GM19023 (cell line): ENCODE measurements at regions not wholly inside any gene's neighbourhood (a gene's known extent, or its start where the extent isn't known, plus 50 kb on each side); places are given as distances from the start of the nearest gene placed in this dataset.
"Not testable (repeated sequence)": the region's sequence is repeated elsewhere in the genome, so short reads cannot be mapped to it uniquely, and the experiment has no call there.

Experiments
- ATAC-seq: cut with Tn5 transposase; IDR thresholded peaks from one replicate; pipeline ENCODE4 v1.9.1; 2021; ENCODE audit warnings: mild to moderate bottlenecking, moderate library complexity; ENCODE audit not compliant: unreplicated experiment

GRCh38 chr1:187689129-187689528 lies 860.4 kb downstream of the PLA2G4A start:
- ATAC-seq: no peak

- ATAC-seq: no peak
Measured at GRCh38 chr1:187691439-187691838, 862.7 kb downstream of the PLA2G4A start.

GRCh38 chr1:187692799-187693198 lies 864.0 kb downstream of the PLA2G4A start:
- no peak for ATAC-seq

DNA sequence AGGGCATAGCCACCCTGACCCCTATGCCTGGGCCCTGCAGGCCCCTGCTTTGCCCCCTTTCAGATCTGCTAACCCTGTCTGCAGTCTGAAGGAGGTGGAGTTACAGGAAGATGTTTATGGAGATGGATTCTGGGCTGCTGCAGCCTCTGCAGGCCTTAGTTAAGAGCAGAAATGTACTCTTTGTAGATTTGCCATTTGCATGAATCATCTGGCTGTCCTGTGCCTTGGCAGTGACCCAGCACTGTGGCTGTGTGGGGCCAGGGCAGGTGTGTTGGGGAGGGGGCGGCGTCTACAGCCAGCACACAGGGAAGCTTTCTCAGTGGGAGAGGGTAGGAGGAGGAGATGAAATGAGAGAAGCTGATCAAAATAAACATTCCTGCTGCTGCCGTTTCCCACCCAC lies 867.3 kb downstream of the PLA2G4A start:
- no peak for ATAC-seq

DNA sequence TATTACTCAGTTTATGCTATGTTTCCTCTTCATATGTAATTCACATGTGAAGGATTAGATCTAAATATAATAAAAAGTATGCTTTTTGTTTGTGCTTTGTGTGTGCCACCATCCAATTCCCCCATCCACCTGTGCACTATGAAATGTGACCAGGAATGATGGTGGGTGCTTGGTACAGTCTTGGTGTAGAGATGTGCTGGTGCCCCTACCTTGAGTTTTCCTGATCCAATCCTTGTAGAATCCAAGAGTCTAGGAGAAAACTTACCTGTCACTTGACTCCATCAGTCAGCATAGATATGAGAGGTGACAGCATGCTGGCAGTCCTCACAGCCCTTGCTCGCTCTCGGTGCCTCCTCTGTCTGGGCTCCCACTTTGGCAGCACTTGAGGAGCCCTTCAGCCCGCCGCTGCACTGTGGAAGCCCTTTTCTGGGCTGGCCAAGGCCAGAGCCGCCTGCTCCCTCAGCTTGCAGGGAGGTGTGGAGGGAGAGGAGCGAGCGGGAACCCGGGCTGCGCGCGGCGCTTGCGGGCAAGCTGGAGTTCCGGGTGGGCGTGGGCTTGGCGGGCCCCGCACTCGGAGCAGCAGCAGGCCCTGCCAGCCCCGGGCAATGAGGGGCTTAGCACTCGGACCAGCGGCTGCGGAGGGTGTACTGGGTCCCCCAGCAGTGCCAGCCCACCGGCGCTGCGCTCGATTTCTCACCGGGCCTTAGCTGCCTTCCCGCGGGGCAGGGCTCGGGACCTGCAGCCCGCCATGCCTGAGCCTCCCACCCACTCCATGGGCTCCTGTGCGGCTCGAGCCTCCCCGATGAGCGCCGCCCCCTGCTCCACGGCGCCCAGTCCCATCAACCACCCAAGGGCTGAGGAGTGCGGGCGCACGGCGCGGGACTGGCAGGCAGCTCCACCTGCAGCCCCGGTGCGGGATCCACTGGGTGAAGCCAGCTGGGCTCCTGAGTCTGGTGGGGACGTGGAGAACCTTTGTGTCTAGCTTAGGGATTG lies 874.7 kb downstream of the PLA2G4A start:
- not testable (repeated sequence) for ATAC-seq

DNA sequence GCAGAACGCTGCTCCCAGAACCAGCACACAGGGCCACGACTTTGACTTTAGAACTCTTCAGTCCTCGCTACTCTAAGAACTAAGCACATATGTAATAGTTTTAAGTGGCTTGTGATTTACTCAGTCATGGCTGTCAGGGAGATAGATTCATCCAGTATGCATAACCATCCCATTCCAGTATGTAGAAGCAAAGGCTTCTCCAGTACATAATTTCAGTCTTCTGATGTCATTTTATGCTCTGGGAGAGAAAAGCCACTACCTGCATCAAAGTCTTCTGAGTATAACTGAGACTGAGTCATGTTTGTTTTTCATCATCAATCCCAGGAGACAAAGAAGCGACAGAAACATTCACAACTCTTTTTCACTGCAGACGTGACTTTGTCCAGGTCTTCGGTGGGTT lies 885.7 kb downstream of the PLA2G4A start:
- ATAC-seq: no peak

GRCh38 chr1:187715483-187715882 lies 886.7 kb downstream of the PLA2G4A start:
- no peak for ATAC-seq

GRCh38 chr1:187716160-187716559 lies 887.4 kb downstream of the PLA2G4A start:
- ATAC-seq: no peak

GRCh38 chr1:187718527-187718926 lies 889.8 kb downstream of the PLA2G4A start:
- no peak for ATAC-seq

GRCh38 chr1:187721216-187721615 lies 892.5 kb downstream of the PLA2G4A start:
- ATAC-seq: no peak

- no peak for ATAC-seq
Measured at GRCh38 chr1:187725216-187725615, 896.5 kb downstream of the PLA2G4A start.

GRCh38 chr1:187733232-187733631 lies 904.5 kb downstream of the PLA2G4A start:
- no peak for ATAC-seq

- no peak for ATAC-seq
Measured at GRCh38 chr1:187734427-187734826, 905.7 kb downstream of the PLA2G4A start.

DNA sequence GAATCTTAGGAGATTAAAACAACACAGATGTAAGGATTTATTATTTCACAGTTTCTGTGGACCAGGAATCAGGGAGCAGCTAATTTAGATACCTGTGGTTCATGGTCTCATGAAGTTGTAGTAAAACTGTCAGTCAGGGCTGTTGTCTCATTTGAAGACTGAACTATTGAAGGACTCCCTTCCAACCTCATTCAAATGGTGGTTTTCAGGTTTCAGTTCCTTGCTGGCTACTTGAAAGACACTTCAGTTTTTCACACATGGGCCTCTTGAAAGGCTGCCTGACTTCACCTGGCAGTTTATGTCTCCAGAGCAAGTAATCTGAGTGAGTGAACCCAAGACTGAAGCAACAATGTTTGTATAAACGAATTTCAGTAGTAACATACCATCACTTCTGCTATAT lies 915.9 kb downstream of the PLA2G4A start:
- peak; percentile 85 for ATAC-seq

GRCh38 chr1:187755536-187755935 lies 926.8 kb downstream of the PLA2G4A start:
- ATAC-seq: no peak

GRCh38 chr1:187756684-187757083 lies 927.9 kb downstream of the PLA2G4A start:
- not testable (repeated sequence) for ATAC-seq

- ATAC-seq: no peak
Measured at GRCh38 chr1:187759825-187760333, 931.1 kb downstream of the PLA2G4A start.

- no peak for ATAC-seq
Measured at GRCh38 chr1:187762118-187762517, 933.4 kb downstream of the PLA2G4A start.

DNA sequence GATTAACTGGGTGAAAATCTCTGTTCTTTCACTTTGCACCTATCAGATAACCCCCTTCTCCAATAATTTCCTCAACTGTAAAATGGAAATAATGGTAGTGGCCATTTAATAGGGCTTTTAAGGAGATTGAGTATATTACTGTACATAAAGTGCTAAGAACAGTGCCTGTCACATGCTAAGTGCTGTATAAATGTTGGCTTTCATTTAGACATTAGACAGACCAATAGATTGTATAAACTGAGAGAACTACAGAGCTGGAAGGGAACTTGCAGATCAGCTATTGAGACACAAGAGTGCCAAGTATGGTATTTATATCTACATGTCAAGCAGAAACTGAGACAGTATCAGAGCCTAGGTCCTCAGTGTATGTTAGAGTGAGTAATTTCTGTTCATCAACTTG lies 934.7 kb downstream of the PLA2G4A start:
- ATAC-seq: no peak

DNA sequence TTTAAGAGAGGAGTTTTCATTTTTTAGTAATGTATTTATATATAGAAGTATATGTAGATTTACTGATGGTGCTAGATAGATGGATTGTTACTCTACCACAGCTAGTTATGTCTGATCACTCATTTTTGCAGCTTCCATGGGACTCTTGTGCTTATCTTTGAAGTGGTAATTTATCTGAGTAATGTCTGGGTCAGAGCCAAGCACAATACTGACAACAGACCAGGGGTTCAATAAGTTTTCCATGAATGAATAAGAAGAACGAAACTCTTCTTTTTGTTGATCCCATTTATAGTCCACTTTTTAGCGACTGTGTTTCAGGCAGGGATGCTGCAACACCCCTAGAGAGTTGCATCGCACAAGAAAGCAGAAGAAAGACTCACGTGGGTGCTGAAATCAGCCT lies 935.2 kb downstream of the PLA2G4A start:
- no peak for ATAC-seq

DNA sequence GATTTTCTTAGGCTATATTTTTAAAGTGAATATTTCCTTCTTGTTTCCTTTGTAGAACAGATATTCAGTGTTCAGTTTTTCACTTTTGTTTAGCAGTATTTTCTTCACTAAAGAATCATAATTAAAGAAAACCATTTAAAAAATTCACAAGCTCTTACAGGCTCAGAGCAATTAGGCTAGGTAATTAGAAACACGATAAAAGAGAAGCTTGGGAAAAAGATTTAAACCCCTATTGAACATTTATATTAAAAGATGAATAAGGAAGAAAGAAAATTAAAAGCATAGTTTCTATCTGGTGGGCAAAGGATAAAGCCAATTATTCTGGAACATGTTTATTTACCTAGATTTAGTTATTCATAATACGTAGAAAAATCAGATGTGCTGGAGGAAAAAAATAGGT lies 942.6 kb downstream of the PLA2G4A start:
- no peak for ATAC-seq

GRCh38 chr1:187773168-187773567 lies 944.4 kb downstream of the PLA2G4A start:
- no peak for ATAC-seq
